HG03045 (cell line): ENCODE measurements at regions not wholly inside any gene's neighbourhood (a gene's known extent, or its start where the extent isn't known, plus 50 kb on each side); places are given as distances from the start of the nearest gene placed in this dataset.
A peak's percentile ranks its signal among the peaks of the same experiment; 100 is the strongest.

Experiments used
- ATAC-seq: cut with Tn5 transposase; IDR thresholded peaks from one replicate; pipeline ENCODE4 v1.9.1; 2021; ENCODE audit warnings: mild to moderate bottlenecking, moderate library complexity; ENCODE audit not compliant: unreplicated experiment

DNA sequence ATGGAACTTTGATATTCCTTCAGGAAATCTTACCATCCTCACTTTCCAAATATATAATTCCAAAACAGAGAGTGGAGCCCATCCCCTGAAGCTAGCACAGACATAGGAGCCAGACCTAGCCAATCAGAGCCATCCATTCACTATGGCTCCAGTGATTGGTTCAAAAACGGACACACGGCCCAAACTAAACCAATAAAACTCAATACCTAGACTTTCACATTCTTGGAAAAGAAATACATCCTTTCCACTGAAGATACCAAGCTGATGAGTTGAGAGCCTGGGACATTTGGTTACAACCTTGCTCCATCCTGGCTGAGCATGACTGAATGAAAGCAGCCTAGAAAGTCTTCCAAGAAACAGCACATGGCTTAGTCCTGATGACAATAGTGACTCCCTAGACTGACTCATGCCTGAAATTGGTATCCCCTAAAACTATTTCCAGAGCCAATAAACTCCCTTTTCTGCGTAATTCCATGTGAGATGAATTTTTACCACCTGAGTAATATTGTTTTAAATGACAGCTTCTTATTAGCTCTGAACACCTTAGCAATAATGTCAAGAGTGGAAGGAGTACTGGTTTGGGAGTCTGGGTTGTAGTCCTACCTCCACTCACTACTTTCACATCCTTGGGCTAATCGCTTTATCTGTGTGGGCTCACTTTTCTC lies 189.6 kb upstream of the LNX1 start:
- no peak for ATAC-seq

DNA sequence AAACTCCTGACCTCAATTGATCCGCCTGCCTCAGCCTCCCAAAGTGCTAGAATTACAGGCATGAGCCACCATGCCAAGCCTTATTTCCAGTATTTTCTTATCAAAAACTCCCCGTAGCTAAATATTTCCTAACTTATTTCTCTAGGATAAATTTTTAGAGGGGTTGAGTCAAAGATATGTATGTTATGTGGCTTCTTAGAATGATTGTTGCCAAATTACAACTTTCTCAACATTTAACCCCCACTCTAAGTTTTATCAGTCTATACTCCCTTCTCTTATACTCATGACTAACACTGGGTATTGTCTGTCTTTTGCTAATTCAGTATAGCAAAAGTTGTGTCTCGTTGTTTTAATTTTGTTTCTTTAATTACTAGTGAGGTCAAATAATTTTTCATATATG lies 187.7 kb upstream of the LNX1 start:
- no peak for ATAC-seq

GRCh38 chr4:53778155-53778554 lies 186.9 kb upstream of the LNX1 start:
- no peak for ATAC-seq

DNA sequence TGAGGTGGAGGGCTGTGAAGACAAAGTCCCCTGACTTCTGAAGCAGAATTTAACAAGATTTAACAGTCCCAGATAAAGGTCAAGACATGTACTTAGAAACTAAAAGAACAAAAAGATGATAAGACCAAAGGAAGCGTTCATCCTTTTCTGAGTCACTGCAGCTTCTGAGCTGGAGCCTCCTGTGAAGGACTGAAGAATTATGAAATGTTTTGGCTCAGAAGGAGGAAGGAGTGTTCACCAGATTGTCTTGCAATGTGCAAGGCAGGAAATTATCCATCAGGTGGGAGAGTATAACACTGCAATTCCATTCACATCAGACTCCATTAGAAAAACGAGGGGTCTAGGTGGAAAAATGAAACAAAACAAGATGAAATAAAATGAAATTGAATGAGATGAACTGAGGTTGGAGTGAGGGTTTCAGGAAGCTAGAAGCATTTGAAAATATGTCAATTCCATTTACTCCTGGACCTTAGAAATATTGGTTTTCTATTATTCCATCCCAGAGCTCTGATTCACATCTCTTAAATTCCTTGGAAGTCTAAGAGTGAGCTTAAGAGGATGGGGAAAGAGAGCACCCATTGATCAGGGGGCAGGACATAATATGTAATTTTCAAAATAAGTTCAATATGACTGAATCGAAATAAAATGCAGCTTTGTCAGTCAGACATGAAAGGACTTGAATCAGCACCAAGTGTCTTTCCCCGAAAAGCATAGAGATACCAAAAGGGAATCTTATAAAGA lies 186.1 kb upstream of the LNX1 start:
- no peak for ATAC-seq

- ATAC-seq: no peak
Measured at GRCh38 chr4:53776141-53776540, 184.9 kb upstream of the LNX1 start.

GRCh38 chr4:53775381-53775780 lies 184.1 kb upstream of the LNX1 start:
- no peak for ATAC-seq

DNA sequence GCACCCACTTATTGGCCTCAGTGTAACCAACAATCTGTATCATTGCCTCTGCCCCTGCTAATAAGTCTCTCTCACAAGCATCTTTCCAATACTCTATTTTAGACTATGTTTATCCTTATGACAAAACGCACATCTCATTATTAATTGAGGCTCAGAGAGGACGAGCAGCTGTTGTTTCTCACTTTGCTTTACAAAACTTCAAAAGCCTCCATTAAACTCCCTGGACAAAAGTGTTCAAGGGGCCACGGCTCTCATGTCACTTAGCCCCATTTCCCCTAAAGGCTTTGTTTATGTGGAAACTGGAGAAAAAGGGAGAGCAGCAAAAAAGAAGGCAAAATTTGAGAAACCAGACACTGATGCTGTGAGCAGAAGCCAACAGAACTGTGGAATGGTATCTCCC lies 180.0 kb upstream of the LNX1 start:
- no peak for ATAC-seq

- no peak for ATAC-seq
Measured at GRCh38 chr4:53767482-53767881, 176.2 kb upstream of the LNX1 start.

GRCh38 chr4:53764761-53765490 lies 173.6 kb upstream of the LNX1 start:
- ATAC-seq: no peak

- no peak for ATAC-seq
Measured at GRCh38 chr4:53763813-53764597, 172.7 kb upstream of the LNX1 start.

DNA sequence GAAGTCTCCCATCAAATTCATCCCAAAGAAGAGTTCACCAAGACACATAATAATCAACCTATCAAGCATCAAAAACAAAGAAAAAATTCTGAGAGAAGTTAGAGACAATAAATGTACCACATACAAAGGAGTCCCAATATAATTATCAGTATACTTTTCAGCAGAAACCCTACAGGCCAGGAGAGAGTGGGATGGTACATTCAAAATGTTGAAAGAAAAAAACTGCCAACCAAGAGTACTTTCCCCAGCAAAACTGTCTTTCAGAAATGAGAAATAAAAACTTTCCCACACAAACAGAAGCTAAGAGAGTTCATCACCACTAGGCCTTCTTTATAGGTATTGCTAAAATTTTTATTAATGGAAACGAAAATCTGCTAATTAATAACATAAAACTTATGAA lies 164.4 kb upstream of the LNX1 start:
- no peak for ATAC-seq

- no peak for ATAC-seq
Measured at GRCh38 chr4:53752124-53752523, 160.8 kb upstream of the LNX1 start.

- peak; percentile 96 for ATAC-seq
Measured at GRCh38 chr4:53748328-53748772, 157.1 kb upstream of the LNX1 start.

DNA sequence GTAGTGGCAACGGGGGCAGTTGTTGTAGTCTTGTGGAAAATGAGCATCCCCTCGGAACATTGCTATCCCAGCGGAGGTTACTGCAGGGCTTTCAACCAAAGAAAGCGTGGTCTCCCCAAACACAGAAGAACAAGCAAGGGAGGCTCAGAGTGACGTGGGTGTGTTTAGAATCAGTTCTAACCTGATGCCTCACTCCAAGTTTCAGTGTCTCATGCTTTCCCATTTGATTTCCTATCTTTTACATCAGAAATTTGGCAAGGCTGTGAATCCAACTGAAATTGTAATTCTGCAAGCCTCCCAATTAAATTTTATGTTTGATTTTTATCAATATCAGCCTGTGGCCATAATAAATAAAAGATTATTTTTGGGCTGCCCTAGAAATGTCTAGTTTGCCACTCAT lies 156.1 kb upstream of the LNX1 start:
- no peak for ATAC-seq

DNA sequence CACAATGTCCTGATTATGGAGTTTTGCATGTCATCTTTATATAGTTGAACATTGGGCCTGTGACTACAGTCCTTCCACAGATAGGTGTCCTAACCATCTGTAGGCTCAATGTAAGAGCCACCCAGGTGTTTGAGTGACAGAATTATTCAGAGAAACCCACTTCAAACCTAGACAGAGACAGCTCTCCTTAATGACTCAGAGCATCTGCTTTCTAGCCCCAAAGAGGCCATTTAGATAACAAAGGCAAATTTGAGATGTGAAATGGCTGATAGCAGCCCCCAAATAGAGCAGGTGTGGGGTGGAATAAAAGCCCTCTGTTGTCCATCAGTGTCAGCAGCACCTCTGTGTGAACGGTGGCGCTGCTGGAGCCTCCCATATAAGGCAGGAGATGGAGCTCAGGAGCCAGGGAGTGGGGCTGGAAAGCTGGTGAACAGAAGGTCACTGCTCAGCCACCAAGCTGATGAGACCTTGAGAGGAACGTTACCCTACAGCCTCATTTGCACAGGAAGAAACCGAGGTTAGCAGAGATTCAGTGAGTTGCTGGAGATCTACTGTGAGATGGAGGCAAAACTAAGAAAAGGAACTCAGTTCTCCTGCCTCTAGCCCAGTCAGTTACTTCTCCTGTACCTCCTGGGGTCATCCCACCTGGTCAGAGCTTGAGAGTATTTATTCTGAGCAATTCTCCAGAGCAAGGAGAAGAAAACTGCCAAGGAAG lies 153.3 kb upstream of the LNX1 start:
- ATAC-seq: no peak

GRCh38 chr4:53734584-53735353 lies 143.5 kb upstream of the LNX1 start:
- no peak for ATAC-seq

DNA sequence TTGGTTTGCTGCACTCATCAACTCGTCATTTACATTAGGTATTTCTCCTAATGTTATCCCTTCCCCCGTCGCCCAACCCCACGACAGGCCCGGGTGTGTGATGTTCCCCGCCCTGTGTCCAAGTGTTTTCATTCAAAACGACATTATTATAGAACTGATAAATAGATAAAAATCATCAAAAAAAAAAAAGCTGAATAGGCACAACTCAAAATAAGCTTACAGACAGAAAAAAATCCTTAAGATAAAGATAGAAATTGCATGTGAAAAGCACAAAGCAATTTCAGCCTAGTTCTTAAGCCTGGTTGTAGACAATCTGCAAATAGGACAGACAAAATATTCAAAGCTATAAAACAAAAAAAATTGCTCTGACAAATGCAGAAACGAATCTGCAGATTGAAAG lies 142.9 kb upstream of the LNX1 start:
- ATAC-seq: no peak

DNA sequence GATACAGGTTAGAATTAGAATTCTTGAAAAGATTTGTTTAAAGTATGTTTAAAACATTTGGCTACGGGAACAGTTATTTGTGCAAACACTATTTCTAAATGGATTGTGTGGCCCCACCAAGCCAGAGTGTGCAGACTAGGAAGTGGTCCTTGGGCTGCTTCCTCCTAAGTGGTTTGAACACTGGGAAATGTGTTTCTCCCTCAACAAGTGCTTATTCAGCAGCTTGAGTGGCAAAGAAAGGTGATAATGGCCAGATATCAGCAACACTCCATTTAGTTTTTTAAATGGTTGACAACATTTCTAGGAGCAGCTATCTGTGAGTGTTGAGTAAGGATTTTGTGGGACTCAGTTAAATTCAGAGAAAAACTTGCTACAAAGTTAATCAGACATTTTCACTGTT lies 141.4 kb upstream of the LNX1 start:
- ATAC-seq: no peak

DNA sequence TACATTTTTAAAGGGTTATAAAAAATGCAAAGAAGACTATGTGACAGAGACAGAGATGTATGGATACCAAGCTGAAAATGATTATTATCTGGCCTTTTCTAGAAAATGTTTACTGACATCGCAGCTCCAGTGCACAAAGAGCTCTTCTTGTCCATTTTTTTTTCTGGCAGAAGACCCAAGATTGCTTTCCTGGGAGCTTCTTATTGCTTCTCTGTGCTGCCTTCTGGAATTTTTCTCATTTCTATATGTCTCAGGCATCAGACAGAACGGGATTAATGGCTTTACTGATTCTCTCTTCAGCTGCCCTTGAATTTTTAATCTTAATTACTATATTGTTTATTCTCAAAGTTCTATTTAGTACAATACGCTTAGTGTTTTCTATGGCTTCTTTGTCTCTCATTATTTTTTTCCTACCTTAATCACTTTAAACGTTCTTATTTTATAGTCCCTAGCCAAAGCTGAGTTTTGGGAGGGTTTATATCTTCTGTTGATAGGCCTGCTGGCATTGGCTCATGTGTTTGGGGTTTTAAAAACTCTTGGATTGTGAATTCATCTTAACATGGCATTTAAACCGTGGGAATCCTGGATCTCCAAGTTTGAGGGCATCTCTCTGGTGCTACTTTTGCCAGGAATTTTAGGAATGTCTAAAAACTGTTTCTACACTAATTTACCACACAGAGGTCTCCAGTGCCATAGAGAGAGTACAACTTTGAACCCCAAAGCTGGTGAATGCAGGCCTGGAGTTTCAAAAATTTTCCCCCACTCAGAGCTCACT lies 138.9 kb upstream of the LNX1 start:
- ATAC-seq: no peak
